ENCODE measurements at regions not wholly inside any gene's neighbourhood (a gene's known extent, or its start where the extent isn't known, plus 50 kb on each side); places are given as distances from the start of the nearest gene placed in this dataset.

DNA sequence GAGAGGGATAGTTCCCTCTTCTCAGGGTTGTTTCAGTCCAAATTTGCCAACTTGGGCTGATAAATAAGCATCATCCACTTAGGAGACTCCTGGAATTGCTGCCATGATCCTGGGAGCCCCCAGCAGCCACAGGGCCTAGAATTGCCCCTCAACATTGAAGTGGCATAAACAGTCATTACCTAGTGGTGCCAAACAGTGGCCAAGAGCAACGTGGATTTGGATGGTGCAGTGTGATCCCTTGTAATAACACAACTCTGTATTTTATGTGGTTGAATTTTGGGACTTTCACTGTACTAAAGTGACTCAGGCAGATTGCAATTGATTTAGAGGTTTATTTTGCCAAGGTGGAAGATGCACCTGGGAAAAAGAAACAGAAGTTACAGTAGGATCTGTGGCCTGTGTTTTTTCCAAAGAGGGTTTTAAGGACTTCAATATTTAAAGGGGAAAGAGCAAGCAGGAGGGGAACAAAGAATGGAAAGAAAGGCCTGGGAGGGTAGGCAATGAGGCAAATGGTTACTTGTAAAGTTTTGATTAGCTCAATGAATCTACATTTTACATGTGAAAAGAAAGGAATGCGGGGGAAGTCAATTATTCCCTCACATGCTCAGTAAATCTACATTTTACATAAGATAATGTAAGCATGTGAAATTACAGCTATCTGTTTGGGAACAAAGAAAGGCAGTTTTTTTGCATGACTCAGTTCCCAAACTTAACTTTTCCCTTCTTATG is 168.0 kb upstream of the NOX3 start:
- no peak for DNase-seq

DNA sequence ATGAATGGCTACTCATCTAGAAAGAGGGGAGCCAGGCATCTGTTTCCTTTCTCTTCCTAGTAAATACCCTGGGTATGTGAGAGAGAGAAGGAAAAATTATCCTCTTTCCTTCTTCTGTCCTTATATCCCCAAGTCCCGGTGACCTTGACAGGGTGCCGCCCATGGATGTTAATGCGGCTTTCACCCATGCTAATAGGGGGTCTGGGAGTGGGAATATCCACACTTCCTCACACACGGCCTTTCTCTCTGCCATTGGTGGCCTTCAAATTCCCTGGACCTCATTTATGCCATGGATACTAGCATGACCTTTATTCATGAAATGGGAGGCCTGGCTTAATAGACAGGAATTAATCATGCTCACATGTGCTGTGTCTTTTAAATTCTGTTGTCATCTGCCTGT is 159.0 kb upstream of the NOX3 start:
- DNase-seq = no peak

DNA sequence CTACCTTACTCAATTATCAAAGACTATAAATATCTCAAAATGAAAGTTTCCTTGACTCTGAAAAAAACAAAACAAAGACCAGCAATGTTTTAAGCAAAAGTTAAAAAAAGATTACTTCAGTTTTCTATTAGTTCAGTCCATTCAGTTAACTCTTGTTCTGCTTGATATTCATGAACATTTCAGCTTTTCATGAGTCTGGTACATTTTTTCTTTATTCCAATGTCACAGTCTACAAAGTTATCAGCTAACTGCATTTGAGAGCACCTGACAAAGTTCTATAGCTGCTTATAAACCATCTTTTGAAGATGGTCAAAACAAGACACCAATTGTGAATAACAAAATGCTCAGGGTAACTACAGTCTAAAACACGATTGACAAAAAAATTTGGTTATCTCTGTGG is 156.1 kb upstream of the NOX3 start:
- DNase-seq = no peak

DNA sequence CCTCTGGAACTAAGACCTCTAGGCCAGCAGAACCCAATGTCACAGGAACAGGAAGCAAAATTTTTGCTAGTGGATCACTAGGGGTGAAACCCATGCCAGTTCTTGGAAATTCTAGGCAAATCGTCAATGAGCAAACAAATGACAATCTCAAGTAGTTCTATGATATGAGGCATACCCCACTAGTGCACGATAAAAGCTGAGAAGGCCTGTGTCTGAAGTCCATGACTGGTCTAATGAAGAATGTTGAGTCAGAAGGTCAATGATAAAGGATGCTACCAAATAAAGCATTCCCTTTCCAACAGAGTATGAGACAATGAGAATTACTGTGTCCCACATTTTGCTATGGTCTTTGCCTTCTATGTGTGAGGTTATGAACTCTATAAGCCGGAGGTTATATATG is 149.4 kb upstream of the NOX3 start:
- DNase-seq = peak; percentile 59

DNA sequence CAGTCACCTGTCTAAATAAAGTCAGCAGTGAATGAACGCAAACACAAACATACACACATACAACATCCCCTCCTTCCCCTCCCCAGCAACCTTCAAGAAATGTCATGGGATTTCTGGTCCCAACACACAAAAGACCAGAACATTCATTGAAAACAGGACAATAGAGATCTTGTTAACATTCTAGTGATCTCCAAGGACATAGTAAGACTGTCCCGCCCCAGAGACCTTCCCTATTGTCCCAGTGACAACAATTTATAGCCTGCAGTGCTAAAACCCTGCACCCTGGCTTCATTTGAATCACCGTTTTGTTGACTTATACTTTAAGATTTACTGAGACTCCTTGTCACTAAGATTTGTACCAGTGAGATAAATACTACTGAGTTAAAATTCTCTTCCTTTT is 143.9 kb upstream of the NOX3 start:
- DNase-seq = no peak

DNA sequence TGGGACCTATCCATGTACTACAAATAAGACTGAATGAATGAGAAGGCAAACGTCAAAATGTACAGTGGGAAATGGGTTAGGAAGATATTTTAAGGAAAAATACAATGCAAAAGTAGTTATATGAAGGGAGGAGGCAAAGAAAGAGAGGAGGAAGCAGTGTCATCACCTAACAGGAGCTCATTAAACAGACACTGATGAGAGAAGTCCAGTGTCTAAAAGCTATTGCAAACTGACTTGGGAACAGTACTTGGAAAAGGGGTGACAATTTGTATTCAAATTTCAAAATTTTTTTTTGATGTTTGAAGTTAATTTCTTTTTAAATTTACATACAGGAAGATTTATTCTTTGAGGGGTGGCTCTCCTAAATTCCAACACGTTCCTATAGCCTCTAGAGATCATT is 143.5 kb upstream of the NOX3 start:
- DNase-seq = no peak

DNA sequence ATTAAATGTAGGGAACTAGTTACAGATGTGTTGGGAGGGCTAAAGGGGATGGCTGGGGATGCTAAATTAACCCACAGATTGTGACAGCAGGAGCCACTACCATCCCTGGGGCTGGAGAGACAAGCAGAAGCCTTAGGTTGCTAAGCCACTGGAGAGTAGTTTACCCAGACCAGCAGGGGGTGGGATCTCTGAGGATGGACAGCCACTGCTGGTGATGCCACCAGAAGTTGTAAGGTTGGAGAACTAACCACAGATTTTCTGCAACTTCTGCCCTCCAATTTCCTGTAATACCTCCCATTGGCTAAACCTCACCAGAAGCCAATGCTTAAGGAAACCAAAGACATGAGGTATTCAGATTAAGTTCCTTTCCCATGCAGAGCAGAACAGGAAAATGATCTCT is 139.6 kb upstream of the NOX3 start:
- no peak for DNase-seq

DNA sequence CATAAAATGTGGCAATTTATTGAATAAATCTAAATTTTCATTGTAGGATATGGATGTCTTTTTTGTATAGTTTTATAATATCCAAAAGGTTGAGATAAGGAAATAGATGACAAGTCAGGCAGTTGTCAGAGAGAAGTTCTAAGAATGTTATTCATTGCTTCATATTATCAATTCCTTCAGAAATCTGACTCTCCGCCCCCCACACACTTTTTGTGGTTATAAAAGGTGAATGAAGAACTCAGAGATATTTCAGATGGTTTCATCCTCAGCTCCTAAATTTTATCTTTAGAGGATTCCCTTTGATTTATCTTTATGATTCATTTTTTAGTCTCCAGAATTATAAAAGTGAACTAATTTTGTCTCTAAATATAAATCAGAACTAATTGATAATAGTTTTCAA is 136.1 kb upstream of the NOX3 start:
- no peak for DNase-seq

DNA sequence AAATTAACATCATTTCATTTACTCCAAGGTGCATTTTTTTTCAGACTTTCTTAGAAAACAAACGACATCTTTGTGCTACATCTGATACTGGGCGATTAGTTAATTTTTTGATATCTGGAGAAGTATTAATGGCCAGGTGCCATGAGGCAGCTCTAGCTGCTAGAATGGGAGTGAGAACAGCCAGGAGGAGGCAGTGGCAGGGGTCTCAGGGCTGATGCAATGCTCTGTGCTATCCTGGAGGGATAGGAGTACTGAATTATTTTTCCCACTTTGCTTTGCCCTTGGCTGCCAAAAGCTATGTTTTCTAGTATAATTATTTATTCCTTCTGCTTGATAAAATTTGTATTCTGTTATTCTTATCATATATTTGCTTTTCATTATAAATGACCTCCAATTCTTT is 133.6 kb upstream of the NOX3 start:
- DNase-seq = no peak

DNA sequence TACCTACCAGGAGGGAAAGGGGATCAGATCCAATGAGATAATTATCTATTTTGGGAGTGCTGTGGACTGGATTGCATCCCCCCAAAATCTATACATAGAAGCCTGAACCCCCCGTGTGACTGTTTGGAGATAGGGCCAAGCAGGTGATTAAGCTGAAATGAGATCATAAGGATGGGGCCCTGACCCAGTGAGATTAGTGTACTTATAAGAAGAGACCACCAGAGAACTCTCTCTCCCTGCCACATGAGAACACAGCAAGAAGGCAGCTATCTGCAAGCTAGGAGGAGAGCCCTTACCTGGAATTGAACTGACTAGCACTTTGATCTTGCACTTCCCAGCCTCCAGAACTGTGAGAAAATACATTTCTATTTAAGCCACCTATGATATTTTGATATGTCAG is 132.2 kb upstream of the NOX3 start:
- no peak for DNase-seq

DNA sequence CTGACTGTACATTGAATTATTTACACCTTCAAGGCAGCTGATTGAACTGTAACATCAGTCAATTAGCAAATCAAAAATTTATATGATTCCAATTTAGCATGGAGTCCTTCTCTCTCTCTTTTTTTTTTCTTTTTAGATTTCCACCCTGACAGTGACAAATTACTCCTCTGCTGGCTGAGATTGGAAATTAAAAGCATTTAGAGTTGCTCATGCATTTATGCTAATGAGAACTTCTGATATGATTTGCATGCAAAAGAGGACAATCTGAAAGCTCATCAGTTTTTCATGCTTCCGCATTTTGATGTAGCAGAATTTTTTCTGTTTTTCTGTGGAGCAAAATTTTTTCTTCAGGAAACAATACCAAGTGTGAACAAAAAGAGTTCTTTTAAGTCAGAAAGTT is 130.5 kb upstream of the NOX3 start:
- DNase-seq = no peak

DNA sequence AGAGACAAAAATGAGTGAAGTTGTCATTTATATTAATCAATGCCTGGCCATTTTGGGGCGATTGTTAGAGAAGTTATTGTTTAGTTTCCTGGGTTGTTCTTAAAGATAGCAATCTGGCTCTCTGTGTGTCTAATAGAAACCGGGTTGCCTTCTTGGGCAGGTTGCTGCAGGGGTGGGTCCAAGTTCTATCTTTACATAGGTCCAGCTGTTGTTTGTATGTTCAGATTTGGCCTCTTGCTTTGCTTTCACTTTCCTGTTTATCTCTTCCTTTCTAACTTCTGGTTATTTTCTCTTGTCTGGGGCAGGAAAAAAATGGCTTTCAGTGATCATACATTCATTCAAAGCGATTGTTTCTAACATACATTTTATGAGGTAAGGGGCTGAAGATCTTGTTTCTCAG is 128.4 kb upstream of the NOX3 start:
- no peak for DNase-seq

DNA sequence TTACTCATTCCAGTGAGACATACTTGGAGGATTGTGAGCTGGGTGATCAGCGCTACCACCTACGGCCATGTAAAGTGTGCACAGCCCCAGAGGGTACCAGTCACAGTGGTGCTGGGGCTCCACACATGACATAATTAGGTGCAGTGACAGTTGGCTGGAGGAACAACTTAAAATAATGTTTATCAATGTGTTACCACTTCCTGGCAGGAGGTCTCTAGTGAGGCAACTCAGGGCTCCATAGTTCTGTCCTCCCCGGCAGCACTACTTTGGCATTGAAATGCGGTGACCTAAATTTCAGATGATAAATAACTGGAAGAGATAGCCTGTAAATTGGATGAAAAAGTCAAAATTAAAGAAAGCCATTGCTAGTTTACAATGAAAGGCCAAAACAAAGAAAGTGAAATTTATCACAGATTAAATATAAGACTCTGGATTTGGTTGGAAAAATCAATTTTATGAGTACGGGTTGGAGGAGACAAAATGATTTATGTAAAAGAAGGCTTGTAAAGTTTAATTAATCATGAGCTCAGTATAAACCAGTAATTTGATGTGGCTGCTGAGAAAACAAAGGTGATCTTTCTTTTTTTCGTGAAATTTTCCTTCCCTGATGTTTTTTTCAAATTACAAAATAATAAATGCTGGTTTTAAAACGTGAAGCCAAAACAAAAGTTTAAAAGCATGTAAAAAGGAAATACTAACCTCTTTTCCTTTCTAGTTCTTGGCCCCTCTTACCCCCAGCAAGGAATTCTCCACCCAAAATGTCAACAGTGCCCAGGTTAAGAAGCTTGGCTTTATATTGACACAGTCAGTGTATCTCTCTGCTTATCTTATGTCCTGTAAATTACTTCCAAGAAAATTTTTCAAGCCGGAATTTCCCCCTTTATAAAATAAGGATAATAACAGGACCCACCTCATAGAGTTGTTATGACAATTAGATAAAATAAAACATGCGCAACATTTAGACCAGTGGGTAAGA is 126.7 kb upstream of the NOX3 start:
- no peak for DNase-seq

DNA sequence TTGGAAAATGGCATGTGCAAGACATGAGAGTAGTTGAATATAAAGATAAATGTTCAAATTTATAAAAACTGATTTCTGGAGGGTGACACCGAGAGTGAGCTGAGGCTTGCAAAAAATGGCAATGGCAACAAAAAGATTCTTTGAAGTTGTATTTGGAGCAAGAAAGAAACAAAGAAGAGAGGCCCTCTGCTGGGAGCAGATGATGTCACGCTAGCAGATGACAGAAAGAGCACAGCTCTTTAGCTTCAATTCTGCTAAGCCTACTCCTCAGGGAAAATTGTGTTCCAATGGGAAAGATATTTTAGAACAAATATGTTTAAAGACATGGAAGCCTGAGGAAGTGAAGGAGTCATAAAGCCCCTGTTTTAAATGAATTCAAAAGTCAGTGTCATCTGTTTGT is 125.3 kb upstream of the NOX3 start:
- no peak for DNase-seq

DNA sequence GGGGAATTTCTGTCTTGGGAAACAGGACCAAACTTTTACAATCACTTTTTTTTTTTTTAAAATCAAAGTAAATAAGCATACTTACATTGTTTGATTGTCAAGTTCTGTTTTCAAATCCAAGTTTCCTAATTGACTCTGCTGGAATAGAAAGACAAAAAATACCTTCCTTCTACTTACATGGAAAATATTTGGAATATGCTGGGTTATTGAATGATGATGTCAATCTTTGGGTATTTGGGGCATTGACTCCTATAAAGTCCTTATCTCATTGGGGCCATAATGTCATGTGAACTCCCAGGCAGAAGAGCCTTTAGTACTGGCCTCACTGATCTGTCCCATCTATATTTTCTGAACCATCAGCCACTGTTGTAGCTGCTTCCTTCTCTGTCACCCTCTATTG is 122.6 kb upstream of the NOX3 start:
- DNase-seq = peak; percentile 36

DNA sequence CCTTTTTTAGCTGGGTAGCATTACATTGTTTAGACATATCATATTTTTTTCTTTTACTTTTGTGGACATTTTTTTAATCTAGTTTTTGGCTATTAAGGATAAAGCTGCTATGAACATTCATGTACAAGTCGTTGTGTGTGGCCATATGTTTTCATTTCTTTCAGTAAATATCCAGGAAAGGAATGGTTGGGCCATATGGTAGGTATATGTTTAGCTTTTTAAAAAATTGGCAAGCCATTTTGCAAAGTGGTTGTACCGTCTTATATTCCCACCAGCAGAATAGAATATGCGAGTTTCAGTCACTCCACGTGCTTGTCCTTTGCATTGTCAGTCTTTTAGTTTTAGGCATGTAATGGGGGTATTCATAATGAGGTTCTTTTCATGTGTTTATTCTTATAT is 106.3 kb upstream of the NOX3 start:
- DNase-seq = no peak

DNA sequence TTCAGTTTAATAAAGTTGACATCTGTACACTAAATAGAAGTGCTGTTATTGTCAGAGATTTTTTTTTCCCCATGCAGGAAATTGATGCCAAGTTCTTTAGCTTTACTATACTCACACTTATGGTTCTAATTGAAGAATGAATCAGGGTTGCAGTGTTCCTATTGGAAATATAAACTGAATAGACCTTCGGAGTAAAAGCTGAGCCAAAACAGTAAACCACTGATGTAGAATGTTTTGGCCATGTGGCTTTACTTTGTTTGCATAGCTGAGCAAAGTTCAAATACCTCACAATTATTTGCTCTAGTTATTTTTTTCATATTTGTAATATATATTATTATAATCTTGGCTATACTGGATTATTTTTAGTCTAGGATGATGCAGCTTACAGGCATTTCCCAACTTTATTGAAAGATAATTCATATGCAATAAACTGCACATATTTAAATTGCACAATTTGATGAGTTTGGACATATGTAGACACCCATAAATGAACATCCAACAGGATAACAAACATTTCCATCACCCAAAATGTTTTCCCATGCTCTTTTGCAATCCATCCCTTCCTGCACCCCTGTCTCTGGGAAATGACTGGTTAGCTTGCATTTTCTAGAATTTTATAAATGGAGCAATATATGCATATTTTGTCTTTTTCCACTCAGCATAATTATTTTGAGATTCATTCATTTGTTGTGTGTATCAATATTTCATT is 105.8 kb upstream of the NOX3 start:
- DNase-seq = no peak

DNA sequence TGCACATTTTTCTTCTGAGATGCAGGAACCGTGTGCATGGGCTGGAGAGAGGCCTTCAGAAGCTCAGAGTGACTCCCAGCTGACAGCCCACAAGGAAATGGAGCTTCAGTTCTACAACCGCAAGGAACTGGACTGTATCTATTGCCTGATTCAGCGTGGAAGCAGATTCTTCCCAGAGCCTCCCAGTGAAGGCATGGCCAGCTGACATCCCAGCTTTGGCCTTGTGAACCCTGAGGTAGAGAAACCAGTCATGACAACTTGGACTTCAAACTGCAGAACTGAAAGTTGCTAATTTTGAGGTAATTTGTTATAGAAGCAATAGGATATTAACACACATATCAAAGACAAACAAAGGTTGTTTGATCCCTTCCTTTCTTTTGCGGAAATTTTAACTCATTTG is 94.3 kb upstream of the NOX3 start:
- no peak for DNase-seq

DNA sequence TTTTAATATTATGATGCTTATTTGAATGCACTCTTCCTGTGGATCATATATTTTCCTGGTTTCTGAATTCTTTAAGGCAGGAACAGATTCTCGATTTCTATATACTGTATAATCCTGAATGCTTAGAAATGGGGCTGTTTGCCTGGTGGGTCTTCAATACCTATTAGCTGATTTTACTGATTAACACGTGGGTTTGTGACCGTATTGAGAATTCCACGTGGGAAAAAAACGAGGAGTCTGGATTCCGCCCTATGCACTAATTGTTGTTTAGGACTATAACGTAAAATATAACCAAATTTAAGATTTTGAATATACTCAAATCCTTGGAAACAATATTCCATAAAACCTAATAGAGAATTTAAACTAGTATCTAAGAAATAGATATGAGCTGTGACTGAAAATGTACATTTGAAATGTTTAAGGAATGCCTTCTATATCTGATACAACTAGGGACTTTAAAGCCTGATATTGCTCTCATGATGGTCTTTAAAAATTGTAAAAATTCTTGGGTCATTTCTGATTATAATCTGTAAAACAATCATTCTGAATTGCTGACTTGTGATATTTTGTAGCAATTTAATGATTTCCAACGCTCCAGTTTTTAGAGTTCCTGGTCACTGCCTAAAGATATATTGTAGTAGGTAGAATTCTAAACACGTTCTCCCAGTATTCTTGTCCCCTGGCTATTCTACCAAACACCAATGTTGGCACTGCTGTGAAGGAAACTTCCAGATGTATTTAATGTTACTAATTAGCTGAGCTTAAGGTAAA is 93.6 kb upstream of the NOX3 start:
- no peak for DNase-seq

DNA sequence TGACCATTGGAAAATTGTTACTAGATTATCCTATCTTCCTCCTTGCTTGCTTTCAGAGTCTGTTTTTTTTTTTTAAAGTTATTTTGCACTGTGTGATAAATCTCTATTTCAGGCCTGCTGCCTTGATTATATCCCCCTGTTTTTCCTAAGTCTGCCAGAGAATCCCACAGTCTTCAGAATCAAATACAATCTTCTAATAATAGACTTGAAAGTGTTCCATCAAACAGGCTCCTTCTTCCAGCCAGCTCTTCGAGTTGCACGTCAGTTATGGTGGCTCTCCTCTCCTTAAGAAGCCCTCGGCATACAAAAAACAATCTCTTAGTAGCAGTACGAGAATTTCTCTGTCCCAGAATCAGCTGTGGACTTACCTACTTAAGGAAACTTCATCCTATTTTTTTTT is 92.9 kb upstream of the NOX3 start:
- DNase-seq = no peak

DNA sequence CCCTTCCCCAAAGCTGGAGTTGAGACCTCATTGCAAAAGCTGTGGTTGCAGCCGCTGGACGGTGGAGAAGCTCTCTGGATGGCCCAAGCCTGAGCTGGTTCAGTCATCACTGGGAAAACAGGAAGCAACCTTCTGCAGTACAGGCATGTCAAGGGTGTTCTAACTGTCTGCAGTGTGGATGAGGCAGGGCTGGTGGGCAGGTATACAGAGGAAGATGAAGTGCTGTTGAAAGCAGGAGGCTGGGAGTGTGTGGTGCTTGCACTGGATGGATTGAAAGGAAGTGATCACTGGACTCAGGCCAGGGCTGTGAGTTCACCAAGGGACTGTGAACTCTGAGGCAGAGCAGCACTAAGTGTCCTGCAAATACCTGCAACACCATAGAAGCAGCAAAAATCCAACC is 89.0 kb upstream of the NOX3 start:
- DNase-seq = no peak

DNA sequence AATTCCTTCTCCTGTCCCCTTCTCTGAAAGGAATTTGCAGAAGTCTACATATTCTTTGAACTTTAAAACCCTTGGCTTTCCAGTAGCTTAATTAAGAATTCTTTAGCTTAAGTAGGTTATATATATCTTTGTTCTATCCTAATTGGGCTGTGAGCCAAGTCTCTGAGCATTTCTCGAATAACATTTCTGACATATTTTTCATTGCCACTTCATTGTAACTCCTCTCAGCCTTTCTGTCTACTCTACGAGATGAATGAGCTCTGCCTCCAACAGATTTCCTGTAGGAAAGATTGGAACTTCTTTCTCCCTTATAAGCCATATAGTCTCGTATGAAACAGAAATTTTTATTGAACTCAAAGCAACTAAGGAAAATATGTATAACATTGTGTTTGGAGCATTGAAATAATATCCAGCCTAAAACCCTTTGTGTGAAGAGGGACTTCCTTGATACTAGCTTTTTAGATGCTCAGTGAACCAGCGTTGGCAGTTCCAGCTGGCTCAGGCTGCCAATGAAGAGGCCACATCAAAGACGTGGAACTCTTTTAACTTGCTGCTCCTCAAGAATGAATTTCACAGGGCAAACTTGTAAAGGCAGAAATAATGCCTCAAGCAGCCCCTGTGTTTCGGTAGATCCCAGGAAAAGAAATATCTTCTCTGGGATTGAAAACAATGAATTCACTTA is 87.7 kb upstream of the NOX3 start:
- DNase-seq = no peak
